ENCODE measurements at regions not wholly inside any gene's neighbourhood (a gene's known extent, or its start where the extent isn't known, plus 50 kb on each side); places are given as distances from the start of the nearest gene placed in this dataset.

DNA sequence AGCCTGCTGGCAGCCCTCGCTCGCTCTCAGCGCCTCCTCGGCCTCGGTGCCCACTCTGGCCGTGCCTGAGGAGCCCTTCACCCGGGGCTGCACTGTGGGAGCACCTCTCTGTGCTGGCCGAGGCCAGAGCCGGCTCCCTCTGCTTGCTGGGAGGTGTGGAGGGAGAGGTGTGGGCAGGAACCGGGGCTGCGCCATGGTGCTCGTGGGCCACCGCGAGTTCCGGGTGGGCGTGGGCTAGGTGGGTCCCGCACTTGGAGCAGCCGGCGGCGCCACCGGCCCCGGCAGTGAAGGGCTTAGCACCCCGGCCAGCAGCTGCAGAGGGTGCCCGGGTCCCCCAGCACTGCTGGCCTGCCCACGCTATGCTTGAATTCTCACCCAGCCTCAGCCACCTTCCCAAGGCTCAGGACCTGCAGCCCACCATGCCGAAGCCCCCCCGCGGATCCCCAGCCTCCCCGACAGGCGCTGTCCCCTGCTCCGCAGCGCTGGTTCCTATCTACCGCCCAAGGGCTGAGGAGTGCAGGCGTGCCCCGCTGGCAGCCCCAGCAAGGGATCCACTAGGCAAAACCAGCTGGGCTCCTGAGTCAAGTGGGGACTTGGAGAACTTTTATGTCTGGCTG is 863.3 kb downstream of the IGSF11 start:
- H3K4me3 ChIP-seq (ENCODE audit: low read depth, low read length) = no peak overlapping the region
- no peak for DNase-seq (ENCODE audit: low read depth)
- TF ChIP-seq CTCF (IDR thresholded peaks at IDR 0.05; ENCODE audit: low read depth, low read length, missing control alignments) = no peak

DNA sequence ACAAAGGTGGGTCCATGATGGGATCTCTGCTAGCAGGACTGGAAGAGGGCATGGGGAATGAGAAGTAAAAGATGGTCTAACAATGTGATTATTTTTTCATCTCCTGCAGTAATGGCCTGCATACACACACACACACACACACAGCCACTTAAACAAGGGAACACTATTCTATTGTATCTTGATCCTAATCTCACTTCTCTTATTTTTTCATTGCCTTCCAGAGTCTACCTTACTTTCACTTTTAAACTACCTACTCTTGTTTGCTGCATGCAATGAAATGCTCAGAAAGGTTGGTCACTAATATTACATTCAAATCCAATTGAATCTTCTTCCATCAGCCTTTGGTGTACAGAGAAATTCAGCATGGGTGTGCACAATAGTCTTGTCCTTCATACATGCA is 853.8 kb downstream of the IGSF11 start:
- no peak for DNase-seq (ENCODE audit: low read depth)
- TF ChIP-seq CTCF (IDR thresholded peaks at IDR 0.05; ENCODE audit: low read depth, low read length, missing control alignments) = no peak
- no peak overlapping the region for H3K4me3 ChIP-seq (ENCODE audit: low read depth, low read length)

DNA sequence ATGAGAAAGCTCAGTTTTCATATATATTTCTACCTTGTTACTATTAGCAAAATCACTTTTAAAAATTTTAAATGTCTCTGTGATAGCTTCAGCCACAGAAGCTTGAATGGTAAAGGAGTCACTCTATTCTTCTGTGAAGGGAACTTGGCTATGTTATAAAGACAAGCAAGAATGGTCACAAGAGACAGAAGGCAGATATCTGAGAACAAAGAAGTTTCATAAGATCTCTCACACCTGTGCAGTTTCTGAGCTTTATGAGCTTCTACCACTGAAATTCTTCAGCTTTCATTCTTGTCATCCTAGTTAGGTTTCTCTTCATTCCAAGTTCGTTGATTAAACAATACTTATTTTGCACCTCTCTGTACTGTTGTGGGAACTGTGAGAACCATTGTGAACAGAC is 853.4 kb downstream of the IGSF11 start:
- DNase-seq (ENCODE audit: low read depth) = no peak
- H3K4me3 ChIP-seq (ENCODE audit: low read depth, low read length) = no peak overlapping the region
- TF ChIP-seq CTCF (IDR thresholded peaks at IDR 0.05; ENCODE audit: low read depth, low read length, missing control alignments) = no peak

GRCh38 chr3:118186051-118186450 is 848.6 kb downstream of the IGSF11 start:
- DNase-seq (ENCODE audit: low read depth) = no peak
- no peak for TF ChIP-seq CTCF (IDR thresholded peaks at IDR 0.05; ENCODE audit: low read depth, low read length, missing control alignments)

DNA sequence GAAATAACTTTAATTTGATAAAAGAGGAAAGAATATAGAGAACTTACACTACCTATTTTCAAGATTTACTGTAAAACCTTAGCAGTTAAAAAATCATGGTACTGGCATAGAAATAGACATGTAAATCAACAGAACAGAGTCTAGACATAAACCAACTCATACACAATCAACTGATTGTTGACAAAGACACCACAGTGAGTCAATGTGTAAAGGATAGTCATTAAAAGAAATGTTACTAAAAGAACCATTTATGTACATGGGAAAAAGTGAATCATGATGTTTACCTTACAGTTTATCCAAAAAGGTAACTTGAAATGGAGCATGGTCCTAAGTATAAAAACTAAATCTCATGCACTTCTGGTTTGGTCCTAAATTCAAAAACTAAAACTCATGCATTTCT is 847.4 kb downstream of the IGSF11 start:
- no peak for TF ChIP-seq CTCF (IDR thresholded peaks at IDR 0.05; ENCODE audit: low read depth, low read length, missing control alignments)
- no peak overlapping the region for H3K4me3 ChIP-seq (ENCODE audit: low read depth, low read length)
- DNase-seq (ENCODE audit: low read depth) = no peak

More at GRCh38 chr3:118186051-118186450, 848.6 kb downstream of the IGSF11 start:
- H3K4me3 ChIP-seq (ENCODE audit: low read depth, low read length) = no peak overlapping the region

DNA sequence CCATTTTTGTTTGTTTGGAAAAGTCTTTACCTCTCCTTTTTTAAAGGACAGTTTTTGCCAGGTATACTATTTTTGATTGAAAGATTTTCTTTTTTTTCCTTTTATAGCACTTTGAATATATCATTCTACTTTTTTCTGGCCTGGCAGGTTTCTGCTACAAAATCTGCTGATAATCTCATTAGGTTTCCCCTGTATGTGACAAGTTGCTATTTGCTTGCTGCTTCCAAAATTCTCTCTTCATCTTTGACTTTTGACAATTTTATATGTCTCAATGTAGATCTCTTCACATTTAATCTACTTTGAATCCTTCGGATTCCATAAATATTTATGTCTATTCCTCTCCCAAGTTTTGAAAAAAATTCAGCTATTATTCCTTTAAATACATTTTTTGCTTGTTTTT is 838.5 kb downstream of the IGSF11 start:
- no peak for TF ChIP-seq CTCF (IDR thresholded peaks at IDR 0.05; ENCODE audit: low read depth, low read length, missing control alignments)
- no peak overlapping the region for H3K4me3 ChIP-seq (ENCODE audit: low read depth, low read length)
- DNase-seq (ENCODE audit: low read depth) = no peak

- no peak for DNase-seq (ENCODE audit: low read depth)
- TF ChIP-seq CTCF (IDR thresholded peaks at IDR 0.05; ENCODE audit: low read depth, low read length, missing control alignments) = no peak
- no peak overlapping the region for H3K4me3 ChIP-seq (ENCODE audit: low read depth, low read length)
Observed at GRCh38 chr3:118199044-118199443, 835.6 kb downstream of the IGSF11 start.

All from GM12864 (cell line).